ENCODE measurements at regions not wholly inside any gene's neighbourhood (a gene's known extent, or its start where the extent isn't known, plus 50 kb on each side); places are given as distances from the start of the nearest gene placed in this dataset.

DNA sequence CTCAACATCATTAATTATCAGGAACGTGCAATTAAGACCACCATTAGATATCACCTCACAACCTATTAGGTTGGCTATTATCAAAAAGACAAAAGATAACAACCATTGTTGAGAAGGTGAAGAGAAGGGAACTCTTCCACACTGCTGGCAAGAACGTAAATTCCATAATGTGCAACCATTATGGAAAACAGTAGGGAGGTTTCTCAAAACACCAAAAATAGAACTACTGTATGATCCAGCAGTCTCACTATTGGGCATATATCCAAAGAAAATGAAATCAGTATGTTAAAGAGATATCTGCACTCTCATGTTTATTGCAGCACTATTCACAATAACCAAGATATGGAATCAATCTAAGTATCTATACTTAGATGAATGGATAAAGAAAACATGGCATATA lies 51.6 kb upstream of the OR4E1 start (continued):
- TF ChIP-seq, protein P1, sequence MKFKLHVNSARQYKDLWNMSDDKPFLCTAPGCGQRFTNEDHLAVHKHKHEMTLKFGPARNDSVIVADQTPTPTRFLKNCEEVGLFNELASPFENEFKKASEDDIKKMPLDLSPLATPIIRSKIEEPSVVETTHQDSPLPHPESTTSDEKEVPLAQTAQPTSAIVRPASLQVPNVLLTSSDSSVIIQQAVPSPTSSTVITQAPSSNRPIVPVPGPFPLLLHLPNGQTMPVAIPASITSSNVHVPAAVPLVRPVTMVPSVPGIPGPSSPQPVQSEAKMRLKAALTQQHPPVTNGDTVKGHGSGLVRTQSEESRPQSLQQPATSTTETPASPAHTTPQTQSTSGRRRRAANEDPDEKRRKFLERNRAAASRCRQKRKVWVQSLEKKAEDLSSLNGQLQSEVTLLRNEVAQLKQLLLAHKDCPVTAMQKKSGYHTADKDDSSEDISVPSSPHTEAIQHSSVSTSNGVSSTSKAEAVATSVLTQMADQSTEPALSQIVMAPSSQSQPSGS (IDR thresholded peaks at IDR 0.05; ENCODE audit: low read length) = no peak
- TF ChIP-seq RAD21 (IDR thresholded peaks at IDR 0.05 in 1 of 2, conservative IDR thresholded peaks at IDR 0.05 in 1 of 2; ENCODE audit: low read depth in 2 of 2, low read length in 2 of 2) (no peak), CHD2 (IDR thresholded peaks at IDR 0.05; ENCODE audit: low read length) (no peak), KDM1A (IDR thresholded peaks at IDR 0.05; ENCODE audit: borderline replicate concordance, low read length) (no peak)
